CD14-positive monocyte (primary cell): ENCODE measurements at regions not wholly inside any gene's neighbourhood (a gene's known extent, or its start where the extent isn't known, plus 50 kb on each side); places are given as distances from the start of the nearest gene placed in this dataset.

Experiments used
- DNase-seq, 3 donors: peaks; one replicate each; pipeline ENCODE4 v3.0.0-alpha.2; 2011 to 2022
- H2AFZ ChIP-seq: 2 replicates; pipeline ENCODE4 v1.6.0; 2012; ENCODE audit warnings: mild to moderate bottlenecking, low read depth, low read length, inconsistent platforms; ENCODE audit not compliant: insufficient read depth, poor library complexity, severe bottlenecking
- H3K27ac ChIP-seq, 2 donors: 1 replicate in 1 of 2; 2 replicates in 1 of 2; pipeline ENCODE4 v1.5.1; 2012 to 2013; ENCODE audit warnings: low read length in 2 of 2, control low read depth in 1 of 2, inconsistent platforms in 1 of 2, low read depth in 1 of 2, mild to moderate bottlenecking in 1 of 2
- H3K27me3 ChIP-seq, 2 donors: one replicate each; pipeline versions ENCODE4 v1.6.0 to v1.6.1; 2011 to 2013; ENCODE audit warnings: low read length in 2 of 2; ENCODE audit not compliant: control insufficient read depth in 2 of 2, insufficient read depth in 2 of 2
- H3K36me3 ChIP-seq, 2 donors: replicated peaks in 1 of 2; 1 replicate in 1 of 2; 2 replicates in 1 of 2; pipeline versions ENCODE4 v1.5.1 to v1.6.1; 2012 to 2013; ENCODE audit warnings: low read length in 2 of 2, control low read depth in 1 of 2, inconsistent platforms in 1 of 2, mild to moderate bottlenecking in 1 of 2; ENCODE audit not compliant: insufficient read depth in 2 of 2, control insufficient read depth in 1 of 2
- H3K4me1 ChIP-seq, 2 donors: 1 replicate in 1 of 2; 2 replicates in 1 of 2; pipeline versions ENCODE4 v1.5.1 to v1.6.1; 2012 to 2013; ENCODE audit warnings: low read length in 2 of 2, control low read depth in 1 of 2, inconsistent platforms in 1 of 2, mild to moderate bottlenecking in 1 of 2, moderate library complexity in 1 of 2; ENCODE audit not compliant: insufficient read depth in 2 of 2, control insufficient read depth in 1 of 2
- H3K4me2 ChIP-seq: replicated peaks from 2 replicates; pipeline ENCODE3; 2012; ENCODE audit warnings: low read length, moderate library complexity, mild to moderate bottlenecking; ENCODE audit not compliant: poor library complexity, severe bottlenecking; ENCODE audit errors: extremely low read depth
- H3K4me3 ChIP-seq, 3 experiments: fragments of 200-600 bp in 1 of 3; sonication (generic) in 1 of 3; replicated peaks in 1 of 3; 1 replicate in 2 of 3; 2 replicates in 1 of 3; pipeline ENCODE4 v1.5.1; 2011 to 2013; ENCODE audit warnings: low read length in 3 of 3, mild to moderate bottlenecking in 3 of 3, control low read depth in 2 of 3, low read depth in 2 of 3, inconsistent platforms in 1 of 3, moderate library complexity in 1 of 3
- H3K79me2 ChIP-seq: 2 replicates; pipeline ENCODE4 v1.6.0; 2012; ENCODE audit warnings: mild to moderate bottlenecking, control low read depth, inconsistent platforms, low read length, moderate library complexity; ENCODE audit not compliant: insufficient read depth
- H3K9ac ChIP-seq: 2 replicates; pipeline ENCODE4 v1.6.0; 2017; ENCODE audit warnings: low read length, mild to moderate bottlenecking; ENCODE audit not compliant: insufficient read depth, poor library complexity, severe bottlenecking
- H3K9me3 ChIP-seq, 2 donors: replicated peaks in 1 of 2; 1 replicate in 1 of 2; 2 replicates in 1 of 2; pipeline versions ENCODE4 v1.5.1 to v1.6.1; 2012 to 2013; ENCODE audit warnings: low read length in 2 of 2, control low read depth in 1 of 2; ENCODE audit not compliant: control insufficient read depth in 1 of 2, insufficient read depth in 1 of 2
- H4K20me1 ChIP-seq: 2 replicates; pipeline ENCODE4 v1.6.0; 2012; ENCODE audit warnings: mild to moderate bottlenecking, low read length, control low read depth, moderate library complexity; ENCODE audit not compliant: insufficient read depth
- H3K27ac Mint-ChIP-seq, 7 donors: one replicate each; pipeline ENCODE4 v1.8.0; 2020; ENCODE audit warnings: mild to moderate bottlenecking in 7 of 7, mixed read lengths in 7 of 7, moderate library complexity in 6 of 7, inconsistent platforms in 2 of 7
- H3K27me3 Mint-ChIP-seq, 3 donors: one replicate each; pipeline ENCODE4 v1.8.0; 2021 to 2022; ENCODE audit warnings: low read depth in 3 of 3, mild to moderate bottlenecking in 3 of 3, mixed read lengths in 3 of 3, moderate library complexity in 3 of 3, inconsistent platforms in 1 of 3
- H3K36me3 Mint-ChIP-seq, 2 donors: one replicate each; pipeline ENCODE4 v1.8.0; 2020; ENCODE audit warnings: mixed read lengths in 2 of 2, inconsistent platforms in 1 of 2, mild to moderate bottlenecking in 1 of 2
- H3K4me1 Mint-ChIP-seq: one replicate; pipeline ENCODE4 v1.8.0; 2020; ENCODE audit warnings: mild to moderate bottlenecking, mixed read lengths
- H3K4me3 Mint-ChIP-seq, 2 donors: one replicate each; pipeline ENCODE4 v1.8.0; 2020; ENCODE audit warnings: mild to moderate bottlenecking in 2 of 2, mixed read lengths in 2 of 2, moderate library complexity in 1 of 2
- H3K9me3 Mint-ChIP-seq, 7 donors: one replicate each; pipeline ENCODE4 v1.8.0; 2020 to 2022; ENCODE audit warnings: mixed read lengths in 7 of 7, mild to moderate bottlenecking in 6 of 7, moderate library complexity in 6 of 7, inconsistent platforms in 2 of 7
- CTCF ChIP-seq: fragments of 200-600 bp; IDR thresholded peaks from one replicate; pipeline ENCODE4 v1.8.0; 2022; ENCODE audit warnings: antibody characterized with exemption, mild to moderate bottlenecking
- WGBS: methylation state at CpG from one replicate; pipeline ENCODE4 v1.1.5; 2013; ENCODE audit warnings: missing lambda C conversion rate; ENCODE audit not compliant: insufficient coverage; 5-methylcytosine and 5-hydroxymethylcytosine counted together
- intact Hi-C, 2 donors: fragments of 100-400 bp; cut with micrococcal nuclease; formaldehyde crosslinking; loops; one replicate each; pipeline versions ENCODE4 v1.15.0 to v1.15.1; 2023

GRCh38 chr12:128042825-128043224 is 224.1 kb upstream of the TMEM132C start:
- Histone ChIP-seq H3K4me3 (no peak overlapping the region), H3K36me3 (no peaks in the 10 kb centered on the region), H3K4me2 (no peak overlapping the region), H3K4me1 (no peaks in the 10 kb centered on the region), H3K79me2 (no peaks in the 10 kb centered on the region), H2AFZ (no peak overlapping the region), H3K27ac (no peak overlapping the region), H3K9ac (no peak overlapping the region), H3K27me3 (no peaks in the 10 kb centered on the region), H3K9me3 (peaks cover 3 to 15% of the 10 kb centered on the region in 2 donors), H4K20me1 (no peaks in the 10 kb centered on the region)
- Mint-ChIP-seq H3K36me3 (no peaks in the 10 kb centered on the region), H3K4me3 (no peak overlapping the region), H3K27me3 (peaks cover 0 to 3% (median 1%) of the 10 kb centered on the region in 3 donors), H3K9me3 (peaks cover 10 to 34% (median 19%) of the 10 kb centered on the region in 7 donors), H3K4me1 (no peaks in the 10 kb centered on the region), H3K27ac (peak overlapping the region in 1 of 7 donors; percentile 25)
- 100% methylated on average over 3 of the region's 3 CpGs for WGBS
- intact Hi-C loops: no loop called here
- TF ChIP-seq CTCF: no peak
- DNase-seq: no peak

- H3K9ac ChIP-seq: no peak overlapping the region
- no peaks in the 10 kb centered on the region for H3K36me3 Mint-ChIP-seq
- no peak overlapping the region for H3K27ac ChIP-seq
- intact Hi-C loops: no loop called here
- no peaks in the 10 kb centered on the region for H4K20me1 ChIP-seq
- whole genome bisulfite sequencing: 85% methylated on average over 7 of the region's 7 CpGs
- no peaks in the 10 kb centered on the region for H3K4me1 ChIP-seq
- no peaks in the 10 kb centered on the region for H3K4me1 Mint-ChIP-seq
- H3K27ac Mint-ChIP-seq: peak overlapping the region in 1 of 7 donors; percentile 3
- no peaks in the 10 kb centered on the region for H3K27me3 ChIP-seq
- peaks cover 3 to 15% of the 10 kb centered on the region in 2 donors for H3K9me3 ChIP-seq
- H2AFZ ChIP-seq: no peak overlapping the region
- TF ChIP-seq CTCF: no peak
- H3K9me3 Mint-ChIP-seq: peaks cover 10 to 36% (median 19%) of the 10 kb centered on the region in 7 donors
- no peaks in the 10 kb centered on the region for H3K79me2 ChIP-seq
- H3K4me3 ChIP-seq: no peak overlapping the region
- peaks cover 0 to 2% (median 1%) of the 10 kb centered on the region in 3 donors for H3K27me3 Mint-ChIP-seq
- no peak overlapping the region for H3K4me2 ChIP-seq
- H3K36me3 ChIP-seq: no peaks in the 10 kb centered on the region
- no peak overlapping the region for H3K4me3 Mint-ChIP-seq
- DNase-seq: no peak
Observed at GRCh38 chr12:128043317-128043716, 223.7 kb upstream of the TMEM132C start.
